A673 (cell line): ENCODE measurements at regions not wholly inside any gene's neighbourhood (a gene's known extent, or its start where the extent isn't known, plus 50 kb on each side); places are given as distances from the start of the nearest gene placed in this dataset.

Experiments used
- BruUV-seq: library from RNA; stranded (reverse); fragments of 400-500 nt; replicated peaks from 2 replicates; lab custom pipeline; 2021; lab: Mats Ljungman, UMichigan
- CTCF ChIA-PET: fragments of 300-600 bp; sonication (Branson Sonifier 250); formaldehyde crosslinking; loops from one replicate; lab custom pipeline; 2022; ENCODE audit warnings: antibody characterized with exemption; lab: Charles Lee
- POLR2A ChIA-PET: fragments of 300-600 bp; sonication (Branson Sonifier 250); formaldehyde crosslinking; loops from one replicate; lab custom pipeline; 2022; ENCODE audit warnings: antibody characterized with exemption; ENCODE audit not compliant: low non-redundant PET; lab: Charles Lee
- DNase-seq: peaks from one replicate; pipeline ENCODE4 v3.0.0-alpha.2; 2015; ENCODE audit warnings: low spot score
- H3K27ac ChIP-seq: fragments of 200-600 bp; sonication (generic); 2 replicates; pipeline ENCODE4 v1.5.1; 2016; ENCODE audit warnings: mixed run types, low read depth, mild to moderate bottlenecking, mixed read lengths, antibody characterized with exemption, low read length; ENCODE audit not compliant: poor library complexity, severe bottlenecking
- H3K27me3 ChIP-seq: fragments of 200-600 bp; sonication (generic); replicated peaks from 2 replicates; pipeline ENCODE4 v1.6.1; 2017; ENCODE audit warnings: mixed run types, low read depth, mild to moderate bottlenecking, mixed read lengths, antibody characterized with exemption, low read length; ENCODE audit not compliant: insufficient read depth, poor library complexity
- H3K36me3 ChIP-seq: fragments of 200-600 bp; sonication (generic); 2 replicates; pipeline ENCODE4 v1.6.1; 2016; ENCODE audit warnings: mixed run types, mild to moderate bottlenecking, mixed read lengths, antibody characterized with exemption, low read length; ENCODE audit not compliant: insufficient read depth, poor library complexity, severe bottlenecking
- H3K4me1 ChIP-seq: fragments of 200-600 bp; sonication (generic); 2 replicates; pipeline ENCODE4 v1.6.1; 2017; ENCODE audit warnings: mixed run types, mild to moderate bottlenecking, mixed read lengths, antibody characterized with exemption, low read length; ENCODE audit not compliant: insufficient read depth, poor library complexity, severe bottlenecking
- H3K4me3 ChIP-seq: fragments of 200-600 bp; sonication (generic); 2 replicates; pipeline ENCODE4 v1.5.1; 2016; ENCODE audit warnings: low read depth, mixed run types, mild to moderate bottlenecking, mixed read lengths, low read length; ENCODE audit not compliant: poor library complexity, severe bottlenecking
- H3K9me3 ChIP-seq: fragments of 200-600 bp; sonication (generic); 2 replicates; pipeline ENCODE4 v1.6.1; 2016; ENCODE audit warnings: mixed run types, low read depth, mild to moderate bottlenecking, mixed read lengths, antibody characterized with exemption, low read length; ENCODE audit not compliant: poor library complexity, severe bottlenecking
- EZH2 ChIP-seq: fragments of 200-600 bp; sonication (generic); IDR thresholded peaks from 2 replicates; pipeline ENCODE4 v1.6.1; 2017; ENCODE audit warnings: borderline replicate concordance, low read depth, mild to moderate bottlenecking, mixed read lengths, antibody characterized with exemption, low read length; ENCODE audit not compliant: poor library complexity, severe bottlenecking
- intact Hi-C: fragments of 100-400 bp; cut with micrococcal nuclease; formaldehyde crosslinking; loops from one replicate; pipeline ENCODE4 v1.10.0; 2022; ENCODE audit not compliant: unreplicated experiment
- TF ChIP-seq, protein P1 (sequence below): fragments of 300-800, 200-600 bp; sonication (generic); conservative IDR thresholded peaks from 2 replicates; pipeline ENCODE4 v1.5.1; 2017; ENCODE audit warnings: low read depth, mild to moderate bottlenecking, antibody characterized with exemption, low read length, moderate library complexity, mixed read lengths

DNA sequence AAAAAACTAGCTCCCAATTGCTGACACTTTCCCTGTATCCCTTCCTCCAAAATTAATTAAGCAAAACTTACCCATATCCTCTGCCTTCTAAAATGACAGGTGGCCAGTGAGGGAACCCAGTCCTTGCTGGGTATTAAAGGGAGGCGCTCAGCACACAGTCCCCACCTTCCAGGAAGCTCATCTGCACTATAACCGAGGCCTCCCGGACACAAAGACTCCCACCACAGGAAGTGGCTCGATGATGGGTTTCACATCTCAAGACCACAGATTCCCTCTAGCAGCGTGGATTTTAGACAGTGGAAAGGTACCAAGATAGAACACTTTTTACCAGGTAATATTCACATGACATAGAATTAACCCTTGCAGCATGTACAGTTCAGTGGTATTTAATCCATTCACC is 126.8 kb upstream of the NCOR2 start:
- Histone ChIP-seq H3K4me1 (peaks cover 8% of the 10 kb centered on the region), H3K27me3 (no peaks in the 10 kb centered on the region), H3K4me3 (no peak overlapping the region), H3K36me3 (no peaks in the 10 kb centered on the region), H3K9me3 (no peaks in the 10 kb centered on the region), H3K27ac (no peak overlapping the region)
- DNase-seq, result no peak
- TF ChIP-seq, protein P1, sequence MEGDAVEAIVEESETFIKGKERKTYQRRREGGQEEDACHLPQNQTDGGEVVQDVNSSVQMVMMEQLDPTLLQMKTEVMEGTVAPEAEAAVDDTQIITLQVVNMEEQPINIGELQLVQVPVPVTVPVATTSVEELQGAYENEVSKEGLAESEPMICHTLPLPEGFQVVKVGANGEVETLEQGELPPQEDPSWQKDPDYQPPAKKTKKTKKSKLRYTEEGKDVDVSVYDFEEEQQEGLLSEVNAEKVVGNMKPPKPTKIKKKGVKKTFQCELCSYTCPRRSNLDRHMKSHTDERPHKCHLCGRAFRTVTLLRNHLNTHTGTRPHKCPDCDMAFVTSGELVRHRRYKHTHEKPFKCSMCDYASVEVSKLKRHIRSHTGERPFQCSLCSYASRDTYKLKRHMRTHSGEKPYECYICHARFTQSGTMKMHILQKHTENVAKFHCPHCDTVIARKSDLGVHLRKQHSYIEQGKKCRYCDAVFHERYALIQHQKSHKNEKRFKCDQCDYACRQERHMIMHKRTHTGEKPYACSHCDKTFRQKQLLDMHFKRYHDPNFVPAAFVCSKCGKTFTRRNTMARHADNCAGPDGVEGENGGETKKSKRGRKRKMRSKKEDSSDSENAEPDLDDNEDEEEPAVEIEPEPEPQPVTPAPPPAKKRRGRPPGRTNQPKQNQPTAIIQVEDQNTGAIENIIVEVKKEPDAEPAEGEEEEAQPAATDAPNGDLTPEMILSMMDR, result no peak
- TF ChIP-seq EZH2, result no peak
- CTCF ChIA-PET, result no interaction called here
- intact Hi-C loops, result no loop called here
- BruUV-seq, result no TSS peak
- POLR2A ChIA-PET, result no interaction called here

DNA sequence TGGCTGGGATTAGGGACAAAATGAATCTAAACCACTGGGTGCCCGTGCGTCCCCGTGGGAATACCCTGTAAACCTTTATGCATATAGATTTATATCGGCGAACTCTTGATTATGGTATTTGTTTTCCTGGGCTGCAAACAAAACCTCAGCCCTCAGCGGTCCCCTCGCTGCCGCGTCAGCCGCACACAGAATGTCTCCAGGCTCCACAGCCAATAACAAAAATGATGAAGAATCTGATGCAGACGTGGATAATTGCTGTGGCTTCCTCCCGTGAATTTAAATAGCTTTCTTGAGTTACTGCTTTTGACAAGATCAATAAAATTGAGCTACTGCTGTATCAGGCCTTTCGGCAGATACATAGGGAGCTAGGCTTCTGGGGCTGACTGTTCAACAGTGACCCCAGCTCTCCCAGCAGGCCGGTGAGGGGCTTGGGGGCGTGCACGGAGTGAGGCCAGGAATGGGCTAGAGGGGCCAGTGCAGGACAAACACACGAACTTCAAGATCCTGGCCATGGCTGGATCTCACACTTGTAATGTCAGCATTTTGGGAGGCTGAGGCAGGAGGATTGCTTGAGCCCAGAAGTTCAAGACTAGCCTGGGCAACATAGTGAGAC is 125.8 kb upstream of the NCOR2 start:
- ChIA-PET POLR2A (no interaction called here), CTCF (no interaction called here)
- no TSS peak for BruUV-seq
- H3K27ac ChIP-seq, result no peak overlapping the region
- TF ChIP-seq, protein P1, result no peak
- no peak for TF ChIP-seq EZH2
- intact Hi-C loops, result no loop called here
- H3K4me3 ChIP-seq, result no peak overlapping the region
- no peaks in the 10 kb centered on the region for H3K36me3 ChIP-seq
- DNase-seq, result no peak
- no peaks in the 10 kb centered on the region for H3K27me3 ChIP-seq
- H3K4me1 ChIP-seq, result peaks cover 14% of the 10 kb centered on the region
- H3K9me3 ChIP-seq, result no peaks in the 10 kb centered on the region

DNA sequence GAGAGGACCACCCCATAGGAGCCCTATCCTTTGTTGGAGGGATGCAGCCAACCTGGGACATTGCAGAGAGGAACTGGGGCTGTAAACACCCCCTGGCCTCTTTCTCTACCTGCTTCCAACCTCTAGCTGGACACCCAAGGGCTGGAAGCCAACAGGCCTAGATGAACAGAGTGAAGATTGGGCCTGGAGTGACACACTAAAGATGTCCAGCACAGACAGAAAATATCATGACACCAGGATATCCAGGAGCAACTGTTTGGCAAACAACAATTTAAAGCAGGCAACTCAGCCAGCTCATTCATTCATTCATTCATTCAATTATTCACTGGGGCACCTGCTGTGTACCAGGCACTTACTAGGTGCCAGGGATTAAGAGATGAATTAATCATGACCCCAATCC is 125.0 kb upstream of the NCOR2 start:
- intact Hi-C loops, result no loop called here
- Histone ChIP-seq H3K4me1 (peaks cover 21% of the 10 kb centered on the region), H3K36me3 (no peaks in the 10 kb centered on the region), H3K4me3 (no peak overlapping the region), H3K27me3 (no peaks in the 10 kb centered on the region), H3K9me3 (no peaks in the 10 kb centered on the region), H3K27ac (no peak overlapping the region)
- no TSS peak for BruUV-seq
- ChIA-PET POLR2A (no interaction called here), CTCF (no interaction called here)
- no peak for DNase-seq
- TF ChIP-seq, protein P1, result no peak
- no peak for TF ChIP-seq EZH2
